Spinal cord (tissue), 9 donors: ENCODE measurements at regions not wholly inside any gene's neighbourhood (a gene's known extent, or its start where the extent isn't known, plus 50 kb on each side); places are given as distances from the start of the nearest gene placed in this dataset.

Source experiments
- DNase-seq, 6 donors: peaks; one replicate each; pipeline versions ENCODE4 v3.0.0 to v3.0.0-alpha.2; 2013 to 2015; ENCODE audit warnings: low spot score in 6 of 6, low read depth in 4 of 6
- H3K27ac ChIP-seq: one replicate; pipeline ENCODE4 v1.5.1; 2013; ENCODE audit warnings: low read depth, low read length, control low read depth
- H3K27me3 ChIP-seq: one replicate; pipeline ENCODE4 v1.6.1; 2013; ENCODE audit warnings: low read length; ENCODE audit not compliant: control insufficient read depth, insufficient read depth
- H3K36me3 ChIP-seq: one replicate; pipeline ENCODE4 v1.6.1; 2013; ENCODE audit warnings: low read length; ENCODE audit not compliant: control insufficient read depth, insufficient read depth
- H3K4me1 ChIP-seq: one replicate; pipeline ENCODE4 v1.6.1; 2013; ENCODE audit warnings: low read length; ENCODE audit not compliant: control insufficient read depth, insufficient read depth
- H3K4me3 ChIP-seq: one replicate; pipeline ENCODE4 v1.5.1; 2013; ENCODE audit warnings: low read depth, low read length, control low read depth
- H3K9me3 ChIP-seq: one replicate; pipeline ENCODE4 v1.6.1; 2013; ENCODE audit warnings: low read length; ENCODE audit not compliant: control insufficient read depth, insufficient read depth
- WGBS: methylation state at CpG from one replicate; pipeline ENCODE4 v1.1.5; 2013; ENCODE audit warnings: missing lambda C conversion rate; ENCODE audit not compliant: insufficient coverage; 5-methylcytosine and 5-hydroxymethylcytosine counted together
- donor health status: healthy.

GRCh38 chr21:35201799-35202198, 152.7 kb upstream of the RUNX1 start:
- no peak overlapping the region for H3K27ac ChIP-seq
- no peaks in the 10 kb centered on the region for H3K36me3 ChIP-seq
- no peaks in the 10 kb centered on the region for H3K27me3 ChIP-seq
- no peak overlapping the region for H3K4me3 ChIP-seq
- no peak for DNase-seq
- no peaks in the 10 kb centered on the region for H3K9me3 ChIP-seq
- H3K4me1 ChIP-seq: peaks cover 9% of the 10 kb centered on the region

- H3K4me3 ChIP-seq: no peak overlapping the region
- H3K27ac ChIP-seq: no peak overlapping the region
- H3K36me3 ChIP-seq: no peaks in the 10 kb centered on the region
- no peaks in the 10 kb centered on the region for H3K27me3 ChIP-seq
- DNase-seq: no peak
- H3K9me3 ChIP-seq: no peaks in the 10 kb centered on the region
- H3K4me1 ChIP-seq: peaks cover 6% of the 10 kb centered on the region
- 84% methylated on average over 2 of the region's 2 CpGs for WGBS
Measured at GRCh38 chr21:35201288-35201687, 152.2 kb upstream of the RUNX1 start.

- Histone ChIP-seq H3K27me3 (no peaks in the 10 kb centered on the region), H3K4me3 (no peak overlapping the region), H3K9me3 (no peaks in the 10 kb centered on the region), H3K36me3 (no peaks in the 10 kb centered on the region), H3K27ac (no peak overlapping the region), H3K4me1 (no peaks in the 10 kb centered on the region)
- WGBS: 100% methylated on average over 1 of the region's 1 CpG
- no peak for DNase-seq
Measured at GRCh38 chr21:35199733-35200015, 150.6 kb upstream of the RUNX1 start.

- no peaks in the 10 kb centered on the region for H3K9me3 ChIP-seq
- WGBS: no CpG with 5 or more reads among the region's 6 CpGs
- no peak overlapping the region for H3K4me3 ChIP-seq
- H3K36me3 ChIP-seq: no peaks in the 10 kb centered on the region
- H3K27me3 ChIP-seq: no peaks in the 10 kb centered on the region
- no peak for DNase-seq
- no peaks in the 10 kb centered on the region for H3K4me1 ChIP-seq
- H3K27ac ChIP-seq: no peak overlapping the region
Measured at GRCh38 chr21:35198982-35199732, 150.1 kb upstream of the RUNX1 start.

GRCh38 chr21:35198565-35198964, 149.5 kb upstream of the RUNX1 start:
- no CpG with 5 or more reads among the region's 1 CpG for WGBS
- H3K27me3 ChIP-seq: no peaks in the 10 kb centered on the region
- no peak overlapping the region for H3K27ac ChIP-seq
- no peak for DNase-seq
- no peaks in the 10 kb centered on the region for H3K36me3 ChIP-seq
- no peak overlapping the region for H3K4me3 ChIP-seq
- H3K4me1 ChIP-seq: no peaks in the 10 kb centered on the region
- H3K9me3 ChIP-seq: no peaks in the 10 kb centered on the region

GRCh38 chr21:35197992-35198431, 148.9 kb upstream of the RUNX1 start:
- H3K27me3 ChIP-seq: no peaks in the 10 kb centered on the region

GRCh38 chr21:35197191-35197590, 148.1 kb upstream of the RUNX1 start:
- H3K9me3 ChIP-seq: no peaks in the 10 kb centered on the region
- no peaks in the 10 kb centered on the region for H3K4me1 ChIP-seq
- H3K4me3 ChIP-seq: no peak overlapping the region
- no peaks in the 10 kb centered on the region for H3K27me3 ChIP-seq
- WGBS: 93% methylated on average over 2 of the region's 4 CpGs
- no peak overlapping the region for H3K27ac ChIP-seq
- DNase-seq: no peak
- no peaks in the 10 kb centered on the region for H3K36me3 ChIP-seq

More at GRCh38 chr21:35197992-35198431, 148.9 kb upstream of the RUNX1 start:
- no peaks in the 10 kb centered on the region for H3K4me1 ChIP-seq
- no peak for DNase-seq
- no peaks in the 10 kb centered on the region for H3K9me3 ChIP-seq
- H3K4me3 ChIP-seq: no peak overlapping the region
- H3K36me3 ChIP-seq: no peaks in the 10 kb centered on the region
- WGBS: 67% methylated on average over 1 of the region's 3 CpGs
- H3K27ac ChIP-seq: no peak overlapping the region

GRCh38 chr21:35196128-35196527, 147.0 kb upstream of the RUNX1 start:
- no peaks in the 10 kb centered on the region for H3K9me3 ChIP-seq
- H3K4me3 ChIP-seq: no peak overlapping the region
- no peaks in the 10 kb centered on the region for H3K36me3 ChIP-seq
- DNase-seq: no peak
- H3K4me1 ChIP-seq: no peaks in the 10 kb centered on the region
- no peak overlapping the region for H3K27ac ChIP-seq
- WGBS: 83% methylated on average over 3 of the region's 5 CpGs
- H3K27me3 ChIP-seq: no peaks in the 10 kb centered on the region

- no peaks in the 10 kb centered on the region for H3K36me3 ChIP-seq
- WGBS: 100% methylated on average over 1 of the region's 1 CpG
- H3K9me3 ChIP-seq: no peaks in the 10 kb centered on the region
- DNase-seq: no peak
- H3K4me1 ChIP-seq: no peaks in the 10 kb centered on the region
- H3K27ac ChIP-seq: no peak overlapping the region
- no peaks in the 10 kb centered on the region for H3K27me3 ChIP-seq
- no peak overlapping the region for H3K4me3 ChIP-seq
Measured at GRCh38 chr21:35195232-35195631, 146.1 kb upstream of the RUNX1 start.

GRCh38 chr21:35191754-35192153, 142.7 kb upstream of the RUNX1 start:
- Histone ChIP-seq H3K9me3 (no peaks in the 10 kb centered on the region), H3K4me1 (no peaks in the 10 kb centered on the region), H3K27ac (no peak overlapping the region), H3K36me3 (no peaks in the 10 kb centered on the region), H3K27me3 (no peaks in the 10 kb centered on the region), H3K4me3 (no peak overlapping the region)
- DNase-seq: no peak
